Activated CD4-positive, alpha-beta T cell treated with anti-CD3 and anti-CD28 coated beads, Interleukin-2, amount 50 U/mL, for 1 hour (primary cell): ENCODE measurements at regions not wholly inside any gene's neighbourhood (a gene's known extent, or its start where the extent isn't known, plus 50 kb on each side); places are given as distances from the start of the nearest gene placed in this dataset.
"Not testable (repeated sequence)": the region's sequence is repeated elsewhere in the genome, so short reads cannot be mapped to it uniquely, and the experiment has no call there.

Experiments
- DNase-seq: peaks from one replicate; pipeline ENCODE4 v3.0.0-alpha.2; 2020

GRCh38 chr4:38442073-38442788, 221.8 kb upstream of the KLF3 start:
- DNase-seq: no peak

- no peak for DNase-seq
Measured at GRCh38 chr4:38449506-38450174, 214.4 kb upstream of the KLF3 start.

GRCh38 chr4:38452009-38452408, 212.0 kb upstream of the KLF3 start:
- no peak for DNase-seq

GRCh38 chr4:38452542-38452941, 211.5 kb upstream of the KLF3 start:
- no peak for DNase-seq

GRCh38 chr4:38453253-38453881, 210.6 kb upstream of the KLF3 start:
- no peak for DNase-seq

- DNase-seq: no peak
Measured at GRCh38 chr4:38454284-38454683, 209.7 kb upstream of the KLF3 start.

GRCh38 chr4:38455092-38455862, 208.7 kb upstream of the KLF3 start:
- no peak for DNase-seq

GRCh38 chr4:38456096-38456495, 207.9 kb upstream of the KLF3 start:
- no peak for DNase-seq

- DNase-seq: no peak
Measured at GRCh38 chr4:38461342-38461741, 202.7 kb upstream of the KLF3 start.

GRCh38 chr4:38462367-38463055, 201.5 kb upstream of the KLF3 start:
- no peak for DNase-seq

GRCh38 chr4:38463268-38463958, 200.6 kb upstream of the KLF3 start:
- DNase-seq: no peak

- DNase-seq: no peak
Measured at GRCh38 chr4:38464328-38464727, 199.7 kb upstream of the KLF3 start.

- no peak for DNase-seq
Measured at GRCh38 chr4:38466401-38466800, 197.6 kb upstream of the KLF3 start.

- no peak for DNase-seq
Measured at GRCh38 chr4:38467296-38467695, 196.7 kb upstream of the KLF3 start.

- DNase-seq: no peak
Measured at GRCh38 chr4:38468339-38468866, 195.6 kb upstream of the KLF3 start.

- no peak for DNase-seq
Measured at GRCh38 chr4:38469410-38469809, 194.6 kb upstream of the KLF3 start.

- DNase-seq: no peak
Measured at GRCh38 chr4:38470735-38471262, 193.2 kb upstream of the KLF3 start.

GRCh38 chr4:38482696-38483095, 181.3 kb upstream of the KLF3 start:
- no peak for DNase-seq

GRCh38 chr4:38483628-38484027, 180.4 kb upstream of the KLF3 start:
- DNase-seq: not testable (repeated sequence)

- DNase-seq: no peak
Measured at GRCh38 chr4:38489011-38489861, 174.8 kb upstream of the KLF3 start.
